ENCODE measurements at regions not wholly inside any gene's neighbourhood (a gene's known extent, or its start where the extent isn't known, plus 50 kb on each side); places are given as distances from the start of the nearest gene placed in this dataset.

- TF ChIP-seq, protein P1, sequence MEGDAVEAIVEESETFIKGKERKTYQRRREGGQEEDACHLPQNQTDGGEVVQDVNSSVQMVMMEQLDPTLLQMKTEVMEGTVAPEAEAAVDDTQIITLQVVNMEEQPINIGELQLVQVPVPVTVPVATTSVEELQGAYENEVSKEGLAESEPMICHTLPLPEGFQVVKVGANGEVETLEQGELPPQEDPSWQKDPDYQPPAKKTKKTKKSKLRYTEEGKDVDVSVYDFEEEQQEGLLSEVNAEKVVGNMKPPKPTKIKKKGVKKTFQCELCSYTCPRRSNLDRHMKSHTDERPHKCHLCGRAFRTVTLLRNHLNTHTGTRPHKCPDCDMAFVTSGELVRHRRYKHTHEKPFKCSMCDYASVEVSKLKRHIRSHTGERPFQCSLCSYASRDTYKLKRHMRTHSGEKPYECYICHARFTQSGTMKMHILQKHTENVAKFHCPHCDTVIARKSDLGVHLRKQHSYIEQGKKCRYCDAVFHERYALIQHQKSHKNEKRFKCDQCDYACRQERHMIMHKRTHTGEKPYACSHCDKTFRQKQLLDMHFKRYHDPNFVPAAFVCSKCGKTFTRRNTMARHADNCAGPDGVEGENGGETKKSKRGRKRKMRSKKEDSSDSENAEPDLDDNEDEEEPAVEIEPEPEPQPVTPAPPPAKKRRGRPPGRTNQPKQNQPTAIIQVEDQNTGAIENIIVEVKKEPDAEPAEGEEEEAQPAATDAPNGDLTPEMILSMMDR (conservative IDR thresholded peaks at IDR 0.05): no peak
- no peaks in the 10 kb centered on the region for H3K4me1 Mint-ChIP-seq
- no peaks in the 10 kb centered on the region for H3K36me3 Mint-ChIP-seq (ENCODE audit: low read depth)
- no peak for DNase-seq (ENCODE audit: low read depth, low spot score)
- no peak overlapping the region for H3K27ac Mint-ChIP-seq (ENCODE audit: unreplicated experiment)
- no peak overlapping the region for H3K4me3 Mint-ChIP-seq
- H3K27me3 Mint-ChIP-seq (ENCODE audit: low read depth): peaks cover 3% of the 10 kb centered on the region
- no peaks in the 10 kb centered on the region for H3K9me3 Mint-ChIP-seq
Observed at GRCh38 chr5:136766456-136766855, 401.1 kb upstream of the TRPC7 start.

DNA sequence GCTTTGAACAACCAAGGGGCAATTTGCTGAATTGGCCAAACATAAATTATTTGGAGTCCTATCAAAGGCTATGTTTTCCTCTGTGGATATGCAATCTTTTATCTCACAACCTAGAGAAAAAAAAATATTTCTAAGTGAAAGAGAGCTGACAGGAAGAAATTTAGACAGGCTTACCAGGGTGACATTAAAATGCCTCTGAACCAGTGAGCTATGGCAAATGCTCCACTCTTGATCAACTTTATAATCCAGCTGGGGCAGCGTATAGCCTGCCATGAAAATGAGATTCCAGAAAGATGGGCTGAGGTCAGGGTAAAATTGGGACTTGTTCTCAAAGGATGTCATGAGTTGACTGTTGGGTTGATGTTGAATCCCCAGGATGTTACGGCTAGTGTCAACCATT is 399.3 kb upstream of the TRPC7 start:
- Mint-ChIP-seq H3K36me3 (ENCODE audit: low read depth) (no peaks in the 10 kb centered on the region), H3K4me1 (no peaks in the 10 kb centered on the region), H3K27ac (ENCODE audit: unreplicated experiment) (no peak overlapping the region), H3K4me3 (no peak overlapping the region), H3K9me3 (no peaks in the 10 kb centered on the region), H3K27me3 (ENCODE audit: low read depth) (peaks cover 13% of the 10 kb centered on the region)
- TF ChIP-seq, protein P1 (conservative IDR thresholded peaks at IDR 0.05): no peak
- no peak for DNase-seq (ENCODE audit: low read depth, low spot score)

DNA sequence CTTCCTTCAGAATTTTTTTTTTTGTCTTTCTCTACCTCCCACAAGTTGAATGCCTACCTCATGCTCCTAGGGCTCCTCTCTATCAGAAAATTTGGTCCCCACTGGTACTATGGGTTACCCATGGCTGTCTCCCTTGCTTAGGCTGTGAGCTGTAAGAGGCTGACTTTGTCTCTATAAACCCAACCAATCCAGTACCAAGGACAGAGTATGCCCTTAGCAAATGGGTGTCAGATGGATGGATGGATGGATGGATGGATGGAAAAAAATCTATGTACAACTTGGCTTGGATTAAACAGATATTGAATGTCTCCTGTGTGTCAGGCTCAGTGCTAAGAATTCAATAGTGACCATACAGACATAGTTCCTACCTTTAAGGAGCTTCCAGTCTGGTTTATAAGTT is 398.2 kb upstream of the TRPC7 start:
- Mint-ChIP-seq H3K4me3 (no peak overlapping the region), H3K9me3 (no peaks in the 10 kb centered on the region)
- TF ChIP-seq, protein P1 (conservative IDR thresholded peaks at IDR 0.05): no peak

GRCh38 chr5:136754216-136754615 is 388.9 kb upstream of the TRPC7 start:
- Mint-ChIP-seq H3K27me3 (ENCODE audit: low read depth) (peaks cover 22% of the 10 kb centered on the region), H3K36me3 (ENCODE audit: low read depth) (no peaks in the 10 kb centered on the region), H3K4me3 (no peak overlapping the region), H3K4me1 (no peaks in the 10 kb centered on the region), H3K9me3 (no peaks in the 10 kb centered on the region), H3K27ac (ENCODE audit: unreplicated experiment) (no peak overlapping the region)
- TF ChIP-seq, protein P1 (conservative IDR thresholded peaks at IDR 0.05): no peak
- no peak for DNase-seq (ENCODE audit: low read depth, low spot score)

More for the DNA sequence above, 398.2 kb upstream of the TRPC7 start:
- no peak overlapping the region for H3K27ac Mint-ChIP-seq (ENCODE audit: unreplicated experiment)
- H3K4me1 Mint-ChIP-seq: no peaks in the 10 kb centered on the region
- no peak for DNase-seq (ENCODE audit: low read depth, low spot score)
- peaks cover 21% of the 10 kb centered on the region for H3K27me3 Mint-ChIP-seq (ENCODE audit: low read depth)
- no peaks in the 10 kb centered on the region for H3K36me3 Mint-ChIP-seq (ENCODE audit: low read depth)

DNA sequence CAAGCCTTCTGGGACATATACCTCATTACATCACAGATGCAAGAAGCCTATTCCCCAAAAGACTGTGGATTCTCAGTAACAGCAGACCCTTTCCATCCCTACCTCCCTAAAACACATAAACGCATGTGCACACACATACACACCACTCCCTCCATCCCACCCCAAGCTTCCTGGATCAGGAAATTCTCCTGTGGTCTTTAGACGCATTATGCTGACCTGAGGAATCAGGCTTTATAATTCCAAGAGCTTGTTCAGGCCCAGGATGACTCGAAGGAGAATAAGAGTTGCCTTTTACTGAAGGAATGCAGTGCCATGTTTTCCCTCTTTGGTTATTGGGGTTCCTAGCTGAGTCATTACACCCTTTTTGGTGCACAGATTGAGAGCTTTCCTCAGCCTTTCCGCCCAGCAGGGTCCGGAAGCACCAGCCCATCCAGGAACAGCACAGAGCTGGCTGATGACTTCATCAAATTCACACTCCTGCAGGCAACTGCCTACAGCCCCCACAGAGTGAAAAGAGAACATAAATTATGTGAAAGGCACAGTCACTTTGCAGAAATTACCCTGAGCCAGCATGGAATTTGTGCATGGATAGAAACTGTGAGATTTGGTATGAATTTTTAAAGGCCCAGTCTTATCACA is 385.0 kb upstream of the TRPC7 start:
- TF ChIP-seq, protein P1 (conservative IDR thresholded peaks at IDR 0.05): no peak
- H3K9me3 Mint-ChIP-seq: no peaks in the 10 kb centered on the region
- no peaks in the 10 kb centered on the region for H3K36me3 Mint-ChIP-seq (ENCODE audit: low read depth)
- H3K27ac Mint-ChIP-seq (ENCODE audit: unreplicated experiment): no peak overlapping the region
- H3K4me1 Mint-ChIP-seq: no peaks in the 10 kb centered on the region
- no peak for DNase-seq (ENCODE audit: low read depth, low spot score)
- peaks cover 21% of the 10 kb centered on the region for H3K27me3 Mint-ChIP-seq (ENCODE audit: low read depth)
- no peak overlapping the region for H3K4me3 Mint-ChIP-seq

All from neural crest cell (in vitro differentiated cells).